HCT116 (cell line): ENCODE measurements at regions not wholly inside any gene's neighbourhood (a gene's known extent, or its start where the extent isn't known, plus 50 kb on each side); places are given as distances from the start of the nearest gene placed in this dataset.

Experiments
- ATAC-seq: fragments of 200-7000 bp; cut with Tn5 transposase; 2 replicates; pipeline ENCODE4 v1.9.1; 2020; ENCODE audit warnings: mild to moderate bottlenecking, moderate library complexity
- BruUV-seq: library from RNA; stranded (reverse); fragments of 400-500 nt; replicated peaks from 2 replicates; lab custom pipeline; 2021; lab: Mats Ljungman, UMichigan
- CTCF ChIA-PET: fragments of 300-600 bp; sonication (Branson Sonifier 250); formaldehyde crosslinking; loops from one replicate; lab custom pipeline; 2021; ENCODE audit warnings: antibody characterized with exemption; lab: Charles Lee
- POLR2A ChIA-PET: fragments of 300-600, 350-600 bp; sonication (Branson Sonifier 250); formaldehyde crosslinking; loops from one replicate; lab custom pipeline; 2021; ENCODE audit warnings: antibody characterized with exemption; lab: Charles Lee
- RAD21 ChIA-PET, 2 experiments: fragments of 300-600 bp; sonication (Branson Sonifier 250); formaldehyde crosslinking; loops; one replicate each; lab custom pipeline; 2023; ENCODE audit warnings: low total read pairs in 2 of 2; ENCODE audit not compliant: uncharacterized antibody in 2 of 2, unreplicated experiment in 2 of 2, low non-redundant PET in 1 of 2; lab: Charles Lee
- DNase-seq: peaks from one replicate; pipeline ENCODE4 v3.0.0-alpha.2; 2010; ENCODE audit warnings: low read depth, low spot score
- H2AFZ ChIP-seq: fragments of 200-600 bp; shearing (Covaris generic), sonication (generic); 2 replicates; pipeline ENCODE4 v1.6.1; 2017; ENCODE audit warnings: low read depth, mixed run types, mixed read lengths, antibody characterized with exemption, low read length; ENCODE audit not compliant: poor library complexity, severe bottlenecking
- H3K27ac ChIP-seq: 2 replicates; pipeline ENCODE4 v1.5.1; 2012; ENCODE audit warnings: low read depth, low read length
- H3K27me3 ChIP-seq: fragments of 200-600 bp; sonication (generic); 2 replicates; pipeline ENCODE4 v1.6.1; 2016; ENCODE audit warnings: mixed run types, low read length, mixed read lengths; ENCODE audit not compliant: insufficient read depth
- H3K36me3 ChIP-seq, 2 experiments: fragments of 200-500 bp in 1 of 2; fragments of 200-600 bp in 1 of 2; sonication (Bioruptor generic) in 1 of 2; sonication (generic) in 1 of 2; 2 replicates each; pipeline versions ENCODE4 v1.5.1 to v1.6.1; 2014 to 2016; ENCODE audit warnings: low read length in 2 of 2, inconsistent platforms in 1 of 2, mixed read lengths in 1 of 2, mixed run types in 1 of 2; ENCODE audit not compliant: insufficient read depth in 2 of 2, control insufficient read depth in 1 of 2
- H3K4me1 ChIP-seq, 2 experiments: fragments of 200-600 bp in 1 of 2; sonication (generic) in 1 of 2; 2 replicates each; pipeline versions ENCODE4 v1.5.1 to v1.6.1; 2012 to 2017; ENCODE audit warnings: low read length in 2 of 2, inconsistent platforms in 1 of 2, mild to moderate bottlenecking in 1 of 2, mixed read lengths in 1 of 2, mixed run types in 1 of 2, moderate library complexity in 1 of 2; ENCODE audit not compliant: insufficient read depth in 2 of 2, control insufficient read depth in 1 of 2
- H3K4me2 ChIP-seq: fragments of 200-600 bp; sonication (generic); 2 replicates; pipeline ENCODE4 v1.6.1; 2017; ENCODE audit warnings: mixed run types, low read length, mixed read lengths
- H3K4me3 ChIP-seq, 2 experiments: fragments of 200-600 bp in 1 of 2; sonication (generic) in 1 of 2; replicated peaks in 1 of 2; 2 replicates each; pipeline ENCODE4 v1.5.1; 2011 to 2016; ENCODE audit warnings: low read length in 2 of 2, control low read depth in 1 of 2, low read depth in 1 of 2, mild to moderate bottlenecking in 1 of 2, mixed read lengths in 1 of 2, mixed run types in 1 of 2
- H3K79me2 ChIP-seq: fragments of 200-600 bp; sonication (generic); 2 replicates; pipeline ENCODE4 v1.6.1; 2017; ENCODE audit warnings: mild to moderate bottlenecking, mixed run types, low read length, moderate library complexity, mixed read lengths; ENCODE audit not compliant: insufficient read depth
- H3K9ac ChIP-seq: fragments of 200-600 bp; sonication (generic); 2 replicates; pipeline ENCODE4 v1.6.1; 2016; ENCODE audit warnings: low read length, mixed read lengths
- H3K9me2 ChIP-seq: fragments of 200-600 bp; sonication (generic), shearing (Covaris generic); 2 replicates; pipeline ENCODE4 v1.6.1; 2017; ENCODE audit warnings: mixed run types, mild to moderate bottlenecking, moderate library complexity; ENCODE audit not compliant: insufficient read depth
- H3K9me3 ChIP-seq, 2 experiments: fragments of 200-500 bp in 1 of 2; fragments of 200-600 bp in 1 of 2; sonication (Bioruptor generic) in 1 of 2; sonication (generic) in 1 of 2; 2 replicates each; pipeline ENCODE4 v1.6.1; 2014 to 2017; ENCODE audit warnings: low read length in 2 of 2, mixed read lengths in 2 of 2, inconsistent platforms in 1 of 2, low read depth in 1 of 2, mild to moderate bottlenecking in 1 of 2, mixed run types in 1 of 2, moderate library complexity in 1 of 2; ENCODE audit not compliant: control insufficient read depth in 1 of 2, insufficient read depth in 1 of 2
- H4K20me1 ChIP-seq: fragments of 200-600 bp; sonication (generic), shearing (Covaris generic); 2 replicates; pipeline ENCODE4 v1.6.1; 2017; ENCODE audit warnings: mixed run types, mild to moderate bottlenecking, moderate library complexity; ENCODE audit not compliant: insufficient read depth
- ATF3 ChIP-seq: IDR thresholded peaks from 2 replicates; pipeline ENCODE4 v1.6.1; 2012
- CBX3 ChIP-seq: IDR thresholded peaks from 2 replicates; pipeline ENCODE4 v1.6.1; 2012; ENCODE audit warnings: low read depth
- CEBPB ChIP-seq: IDR thresholded peaks from 2 replicates; pipeline ENCODE4 v1.6.1; 2012; ENCODE audit warnings: low read depth
- EGR1 ChIP-seq: IDR thresholded peaks from 2 replicates; pipeline ENCODE4 v1.6.1; 2012; ENCODE audit warnings: low read depth
- EZH2phosphoT487 ChIP-seq: fragments of 200-600 bp; IDR thresholded peaks from 2 replicates; pipeline ENCODE4 v1.6.1; 2018; ENCODE audit warnings: antibody characterized with exemption, borderline replicate concordance
- FOSL1 ChIP-seq: IDR thresholded peaks from 2 replicates; pipeline ENCODE4 v1.6.1; 2012; ENCODE audit warnings: low read depth
- JUND ChIP-seq: IDR thresholded peaks from 2 replicates; pipeline ENCODE4 v1.6.1; 2012
- MAX ChIP-seq: IDR thresholded peaks from 2 replicates; pipeline ENCODE4 v1.6.1; 2012
- POLR2A ChIP-seq: IDR thresholded peaks from 2 replicates; pipeline ENCODE4 v1.7.0; 2011; ENCODE audit warnings: borderline replicate concordance; ENCODE audit not compliant: insufficient read depth, insufficient read length; ENCODE audit errors: extremely low read depth
- RAD21 ChIP-seq: IDR thresholded peaks from 2 replicates; pipeline ENCODE4 v1.6.1; 2012; ENCODE audit warnings: low read depth, mild to moderate bottlenecking
- SIN3A ChIP-seq: IDR thresholded peaks from 2 replicates; pipeline ENCODE4 v1.6.1; 2012; ENCODE audit warnings: low read depth
- SRF ChIP-seq: IDR thresholded peaks from 2 replicates; pipeline ENCODE4 v1.6.1; 2012; ENCODE audit warnings: low read depth
- intact Hi-C: fragments of 100-400 bp; cut with micrococcal nuclease; formaldehyde crosslinking; loops from 2 replicates; pipeline ENCODE4 v1.10.0; 2022
- TF ChIP-seq, protein P1 (sequence below): IDR thresholded peaks from 2 replicates; pipeline ENCODE4 v1.6.1; 2011; ENCODE audit warnings: mild to moderate bottlenecking, low read length, moderate library complexity; ENCODE audit not compliant: insufficient replicate concordance; ENCODE audit errors: extremely low read depth
- TF ChIP-seq, protein P2 (sequence below), 3 experiments: fragments of 200-600 bp in 1 of 3; sonication (generic) in 1 of 3; IDR thresholded peaks in 2 of 3; conservative IDR thresholded peaks in 1 of 3; 2 replicates each; pipeline ENCODE4 v1.5.1; 2012 to 2017; ENCODE audit warnings: low read depth in 2 of 3, low read length in 2 of 3, antibody characterized with exemption in 1 of 3, borderline replicate concordance in 1 of 3, control low read depth in 1 of 3, mild to moderate bottlenecking in 1 of 3, mixed read lengths in 1 of 3, mixed run types in 1 of 3, moderate library complexity in 1 of 3; ENCODE audit not compliant: insufficient read depth in 1 of 3

GRCh38 chr18:60966876-60967275 is 366.4 kb upstream of the CDH20 start:
- TF ChIP-seq CBX3 (no peak), EGR1 (no peak), CEBPB (no peak), ATF3 (no peak), FOSL1 (no peak), EZH2phosphoT487 (no peak), SIN3A (no peak), MAX (no peak), POLR2A (no peak), RAD21 (no peak), SRF (no peak), JUND (no peak)
- TF ChIP-seq, protein P1, sequence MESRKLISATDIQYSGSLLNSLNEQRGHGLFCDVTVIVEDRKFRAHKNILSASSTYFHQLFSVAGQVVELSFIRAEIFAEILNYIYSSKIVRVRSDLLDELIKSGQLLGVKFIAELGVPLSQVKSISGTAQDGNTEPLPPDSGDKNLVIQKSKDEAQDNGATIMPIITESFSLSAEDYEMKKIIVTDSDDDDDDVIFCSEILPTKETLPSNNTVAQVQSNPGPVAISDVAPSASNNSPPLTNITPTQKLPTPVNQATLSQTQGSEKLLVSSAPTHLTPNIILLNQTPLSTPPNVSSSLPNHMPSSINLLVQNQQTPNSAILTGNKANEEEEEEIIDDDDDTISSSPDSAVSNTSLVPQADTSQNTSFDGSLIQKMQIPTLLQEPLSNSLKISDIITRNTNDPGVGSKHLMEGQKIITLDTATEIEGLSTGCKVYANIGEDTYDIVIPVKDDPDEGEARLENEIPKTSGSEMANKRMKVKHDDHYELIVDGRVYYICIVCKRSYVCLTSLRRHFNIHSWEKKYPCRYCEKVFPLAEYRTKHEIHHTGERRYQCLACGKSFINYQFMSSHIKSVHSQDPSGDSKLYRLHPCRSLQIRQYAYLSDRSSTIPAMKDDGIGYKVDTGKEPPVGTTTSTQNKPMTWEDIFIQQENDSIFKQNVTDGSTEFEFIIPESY: no peak
- TF ChIP-seq, protein P2, sequence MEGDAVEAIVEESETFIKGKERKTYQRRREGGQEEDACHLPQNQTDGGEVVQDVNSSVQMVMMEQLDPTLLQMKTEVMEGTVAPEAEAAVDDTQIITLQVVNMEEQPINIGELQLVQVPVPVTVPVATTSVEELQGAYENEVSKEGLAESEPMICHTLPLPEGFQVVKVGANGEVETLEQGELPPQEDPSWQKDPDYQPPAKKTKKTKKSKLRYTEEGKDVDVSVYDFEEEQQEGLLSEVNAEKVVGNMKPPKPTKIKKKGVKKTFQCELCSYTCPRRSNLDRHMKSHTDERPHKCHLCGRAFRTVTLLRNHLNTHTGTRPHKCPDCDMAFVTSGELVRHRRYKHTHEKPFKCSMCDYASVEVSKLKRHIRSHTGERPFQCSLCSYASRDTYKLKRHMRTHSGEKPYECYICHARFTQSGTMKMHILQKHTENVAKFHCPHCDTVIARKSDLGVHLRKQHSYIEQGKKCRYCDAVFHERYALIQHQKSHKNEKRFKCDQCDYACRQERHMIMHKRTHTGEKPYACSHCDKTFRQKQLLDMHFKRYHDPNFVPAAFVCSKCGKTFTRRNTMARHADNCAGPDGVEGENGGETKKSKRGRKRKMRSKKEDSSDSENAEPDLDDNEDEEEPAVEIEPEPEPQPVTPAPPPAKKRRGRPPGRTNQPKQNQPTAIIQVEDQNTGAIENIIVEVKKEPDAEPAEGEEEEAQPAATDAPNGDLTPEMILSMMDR (IDR thresholded peaks at IDR 0.05 in 2 of 3, conservative IDR thresholded peaks at IDR 0.05 in 1 of 3; ENCODE audit: borderline replicate concordance in 1 of 3, insufficient read depth in 1 of 3, low read depth in 2 of 3, low read length in 2 of 3): no peak
- TF ChIP-seq, all 23 proteins: peak for 0
- Histone ChIP-seq H3K27me3 (no peaks in the 10 kb centered on the region), H4K20me1 (no peaks in the 10 kb centered on the region), H3K36me3 (no peaks in the 10 kb centered on the region), H3K4me2 (no peak overlapping the region), H3K9me3 (peaks cover 0 to 6% of the 10 kb centered on the region in 2 experiments; a peak in 1 of 4 replicates), H3K9ac (no peak overlapping the region), H2AFZ (no peak overlapping the region), H3K4me1 (no peaks in the 10 kb centered on the region), H3K27ac (no peak overlapping the region), H3K4me3 (no peak overlapping the region), H3K79me2 (no peaks in the 10 kb centered on the region), H3K9me2 (no peaks in the 10 kb centered on the region)
- intact Hi-C loops: no loop called here
- ATAC-seq (no peak), DNase-seq (no peak)
- BruUV-seq: no TSS peak
- RAD21 ChIA-PET: no interaction called here
- POLR2A ChIA-PET: no interaction called here
- CTCF ChIA-PET: no interaction called here
